GM23338 (cell line): ENCODE measurements at regions not wholly inside any gene's neighbourhood (a gene's known extent, or its start where the extent isn't known, plus 50 kb on each side); places are given as distances from the start of the nearest gene placed in this dataset.

Experiments
- CREB1 ChIP-seq: fragments of 250-450 bp; sonication (Bioruptor Pico); IDR thresholded peaks from 2 replicates; pipeline ENCODE4 v1.5.0; 2020; ENCODE audit warnings: low read depth, mild to moderate bottlenecking, moderate library complexity
- CTCF ChIP-seq, 2 experiments: fragments of 200-600 bp in 1 of 2; sonication (generic) in 1 of 2; conservative IDR thresholded peaks; 2 replicates each; pipeline versions ENCODE4 v1.5.1 to v1.6.1; 2016 to 2017; ENCODE audit warnings: antibody characterized with exemption in 2 of 2, low read depth in 2 of 2, mild to moderate bottlenecking in 2 of 2, moderate library complexity in 1 of 2
- ETS1 ChIP-seq: IDR thresholded peaks from 2 replicates; pipeline ENCODE4 v1.6.1; 2016; ENCODE audit warnings: antibody characterized with exemption
- EZH2 ChIP-seq: fragments of 200-600 bp; sonication (generic); IDR thresholded peaks from one replicate; pipeline ENCODE4 v1.8.0; 2017; ENCODE audit warnings: antibody characterized with exemption, mild to moderate bottlenecking, low read depth; ENCODE audit not compliant: unreplicated experiment
- EZH2phosphoT487 ChIP-seq: fragments of 200-600 bp; sonication (generic); IDR thresholded peaks from one replicate; pipeline ENCODE4 v1.8.1; 2018; ENCODE audit warnings: antibody characterized with exemption; ENCODE audit not compliant: unreplicated experiment
- JUNB ChIP-seq: IDR thresholded peaks from one replicate; pipeline ENCODE4 v1.6.1; 2016; ENCODE audit warnings: antibody characterized with exemption; ENCODE audit not compliant: unreplicated experiment
- POLR2AphosphoS5 ChIP-seq: IDR thresholded peaks from 2 replicates; pipeline ENCODE4 v1.6.1; 2016; ENCODE audit warnings: antibody characterized with exemption, low read depth
- STAT1 ChIP-seq: IDR thresholded peaks from one replicate; pipeline ENCODE4 v1.6.1; 2016; ENCODE audit warnings: antibody characterized with exemption; ENCODE audit not compliant: unreplicated experiment
- TF ChIP-seq, protein P1 (sequence below): IDR thresholded peaks from one replicate; pipeline ENCODE4 v1.6.1; 2018; ENCODE audit warnings: antibody characterized with exemption; ENCODE audit not compliant: unreplicated experiment

DNA sequence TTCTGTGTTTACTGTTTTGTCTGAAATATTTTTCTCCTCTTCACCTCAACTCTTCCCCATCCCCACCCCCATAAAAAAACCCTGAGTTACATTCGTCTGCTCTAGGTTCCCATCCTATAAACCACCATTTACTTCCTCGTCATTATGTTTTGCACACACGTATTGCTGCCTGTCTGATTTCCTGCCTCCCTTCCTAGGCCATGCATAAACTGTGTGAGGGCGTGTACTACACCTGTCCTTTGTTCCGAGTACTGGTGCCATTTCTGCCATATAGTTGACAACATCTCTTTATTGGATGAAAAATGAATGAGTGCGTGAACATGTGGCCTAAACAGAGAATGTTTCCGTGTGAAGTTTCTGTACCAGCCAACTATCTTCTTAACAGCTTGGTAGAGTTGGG, 258.5 kb upstream of the FAT1 start:
- TF ChIP-seq EZH2phosphoT487 = no peak
- TF ChIP-seq CTCF (conservative IDR thresholded peaks at IDR 0.05; ENCODE audit: low read depth in 2 of 2) = no peak
- no peak for TF ChIP-seq POLR2AphosphoS5
- no peak for TF ChIP-seq ETS1
- TF ChIP-seq JUNB = no peak
- TF ChIP-seq EZH2 = no peak
- TF ChIP-seq CREB1 (CRISPR knock-in tag) = no peak
- no peak for TF ChIP-seq STAT1
- TF ChIP-seq, protein P1, sequence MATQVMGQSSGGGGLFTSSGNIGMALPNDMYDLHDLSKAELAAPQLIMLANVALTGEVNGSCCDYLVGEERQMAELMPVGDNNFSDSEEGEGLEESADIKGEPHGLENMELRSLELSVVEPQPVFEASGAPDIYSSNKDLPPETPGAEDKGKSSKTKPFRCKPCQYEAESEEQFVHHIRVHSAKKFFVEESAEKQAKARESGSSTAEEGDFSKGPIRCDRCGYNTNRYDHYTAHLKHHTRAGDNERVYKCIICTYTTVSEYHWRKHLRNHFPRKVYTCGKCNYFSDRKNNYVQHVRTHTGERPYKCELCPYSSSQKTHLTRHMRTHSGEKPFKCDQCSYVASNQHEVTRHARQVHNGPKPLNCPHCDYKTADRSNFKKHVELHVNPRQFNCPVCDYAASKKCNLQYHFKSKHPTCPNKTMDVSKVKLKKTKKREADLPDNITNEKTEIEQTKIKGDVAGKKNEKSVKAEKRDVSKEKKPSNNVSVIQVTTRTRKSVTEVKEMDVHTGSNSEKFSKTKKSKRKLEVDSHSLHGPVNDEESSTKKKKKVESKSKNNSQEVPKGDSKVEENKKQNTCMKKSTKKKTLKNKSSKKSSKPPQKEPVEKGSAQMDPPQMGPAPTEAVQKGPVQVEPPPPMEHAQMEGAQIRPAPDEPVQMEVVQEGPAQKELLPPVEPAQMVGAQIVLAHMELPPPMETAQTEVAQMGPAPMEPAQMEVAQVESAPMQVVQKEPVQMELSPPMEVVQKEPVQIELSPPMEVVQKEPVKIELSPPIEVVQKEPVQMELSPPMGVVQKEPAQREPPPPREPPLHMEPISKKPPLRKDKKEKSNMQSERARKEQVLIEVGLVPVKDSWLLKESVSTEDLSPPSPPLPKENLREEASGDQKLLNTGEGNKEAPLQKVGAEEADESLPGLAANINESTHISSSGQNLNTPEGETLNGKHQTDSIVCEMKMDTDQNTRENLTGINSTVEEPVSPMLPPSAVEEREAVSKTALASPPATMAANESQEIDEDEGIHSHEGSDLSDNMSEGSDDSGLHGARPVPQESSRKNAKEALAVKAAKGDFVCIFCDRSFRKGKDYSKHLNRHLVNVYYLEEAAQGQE = no peak
